ENCODE measurements at regions not wholly inside any gene's neighbourhood (a gene's known extent, or its start where the extent isn't known, plus 50 kb on each side); places are given as distances from the start of the nearest gene placed in this dataset.
"Not testable (repeated sequence)": the region's sequence is repeated elsewhere in the genome, so short reads cannot be mapped to it uniquely, and the experiment has no call there.

- not testable (repeated sequence) for H3K27me3 Mint-ChIP-seq (ENCODE audit: low read depth); H3K4me3 Mint-ChIP-seq; H3K36me3 Mint-ChIP-seq (ENCODE audit: low read depth); H3K27ac Mint-ChIP-seq
- peaks cover 12% of the 10 kb centered on the region for H3K4me1 Mint-ChIP-seq
- peaks cover 25% of the 10 kb centered on the region for H3K9me3 Mint-ChIP-seq
These were observed 57.0 kb upstream of the NEUROD1 start for GRCh38 chr2:181737302-181737701.

GRCh38 chr2:181738074-181738473, 57.8 kb upstream of the NEUROD1 start:
- H3K36me3 Mint-ChIP-seq (ENCODE audit: low read depth), result no peaks in the 10 kb centered on the region
- peaks cover 18% of the 10 kb centered on the region for H3K4me1 Mint-ChIP-seq

GRCh38 chr2:181738563-181738962, 58.2 kb upstream of the NEUROD1 start:
- no peak for TF ChIP-seq CTCF (IDR thresholded peaks at IDR 0.05; ENCODE audit: unreplicated experiment in 3 of 3)

More at GRCh38 chr2:181738074-181738473, 57.8 kb upstream of the NEUROD1 start:
- Mint-ChIP-seq H3K27ac (no peak overlapping the region), H3K9me3 (peaks cover 18% of the 10 kb centered on the region), H3K4me3 (no peak overlapping the region), H3K27me3 (ENCODE audit: low read depth) (no peaks in the 10 kb centered on the region)
- peak in 2 of 3 experiments; percentile 26 to 33 for TF ChIP-seq CTCF (IDR thresholded peaks at IDR 0.05; ENCODE audit: unreplicated experiment in 3 of 3)

GRCh38 chr2:181741756-181742155, 61.4 kb upstream of the NEUROD1 start:
- H3K4me1 Mint-ChIP-seq, result peaks cover 30% of the 10 kb centered on the region
- H3K4me3 Mint-ChIP-seq, result no peak overlapping the region

More at GRCh38 chr2:181738563-181738962, 58.2 kb upstream of the NEUROD1 start:
- Mint-ChIP-seq H3K27ac (no peak overlapping the region), H3K27me3 (ENCODE audit: low read depth) (no peaks in the 10 kb centered on the region), H3K9me3 (peaks cover 15% of the 10 kb centered on the region), H3K36me3 (ENCODE audit: low read depth) (no peaks in the 10 kb centered on the region), H3K4me1 (peaks cover 23% of the 10 kb centered on the region), H3K4me3 (no peak overlapping the region)

GRCh38 chr2:181742361-181742760, 62.0 kb upstream of the NEUROD1 start:
- no peak for TF ChIP-seq CTCF (IDR thresholded peaks at IDR 0.05; ENCODE audit: unreplicated experiment in 3 of 3)
- H3K27ac Mint-ChIP-seq, result no peak overlapping the region
- H3K27me3 Mint-ChIP-seq (ENCODE audit: low read depth), result no peaks in the 10 kb centered on the region
- H3K36me3 Mint-ChIP-seq (ENCODE audit: low read depth), result peaks cover under 1% of the 10 kb centered on the region
- H3K4me3 Mint-ChIP-seq, result no peak overlapping the region
- H3K9me3 Mint-ChIP-seq, result peaks cover 5% of the 10 kb centered on the region
- H3K4me1 Mint-ChIP-seq, result peaks cover 30% of the 10 kb centered on the region

More at GRCh38 chr2:181741756-181742155, 61.4 kb upstream of the NEUROD1 start:
- Mint-ChIP-seq H3K27ac (no peak overlapping the region), H3K36me3 (ENCODE audit: low read depth) (no peaks in the 10 kb centered on the region), H3K27me3 (ENCODE audit: low read depth) (no peaks in the 10 kb centered on the region), H3K9me3 (peaks cover 2% of the 10 kb centered on the region)
- no peak for TF ChIP-seq CTCF (IDR thresholded peaks at IDR 0.05; ENCODE audit: unreplicated experiment in 3 of 3)

- peaks cover 30% of the 10 kb centered on the region for H3K4me1 Mint-ChIP-seq
- peaks cover 4% of the 10 kb centered on the region for H3K36me3 Mint-ChIP-seq (ENCODE audit: low read depth)
- H3K27me3 Mint-ChIP-seq (ENCODE audit: low read depth), result no peaks in the 10 kb centered on the region
- peak; percentile 61 to 78 (median 64) for TF ChIP-seq CTCF (IDR thresholded peaks at IDR 0.05; ENCODE audit: unreplicated experiment in 3 of 3)
- H3K4me3 Mint-ChIP-seq, result no peak overlapping the region
- peaks cover 8% of the 10 kb centered on the region for H3K9me3 Mint-ChIP-seq
- peak overlapping the region in 2 of 3 experiments; percentile 38 to 48 for H3K27ac Mint-ChIP-seq
These were observed 62.8 kb upstream of the NEUROD1 start for GRCh38 chr2:181742922-181743722.

Data from nephron (organoid).